Neuronal stem cell (in vitro differentiated cells): ENCODE measurements at regions not wholly inside any gene's neighbourhood (a gene's known extent, or its start where the extent isn't known, plus 50 kb on each side); places are given as distances from the start of the nearest gene placed in this dataset.

Experiments
- DNase-seq: peaks from one replicate; pipeline ENCODE4 v3.0.0-alpha.2; 2013; ENCODE audit warnings: low spot score
- H2AFZ ChIP-seq: one replicate; pipeline ENCODE4 v1.6.1; 2013; ENCODE audit warnings: mild to moderate bottlenecking, low read length, inconsistent platforms
- H2AK5ac ChIP-seq: 2 replicates; pipeline ENCODE4 v1.6.1; 2013; ENCODE audit warnings: low read depth, mild to moderate bottlenecking, inconsistent platforms, low read length, moderate library complexity, mixed read lengths
- H2BK120ac ChIP-seq: 2 replicates; pipeline ENCODE4 v1.6.1; 2013; ENCODE audit warnings: low read depth, mild to moderate bottlenecking, inconsistent platforms, low read length, moderate library complexity, mixed read lengths
- H2BK12ac ChIP-seq: one replicate; pipeline ENCODE4 v1.6.1; 2013; ENCODE audit warnings: low read length, inconsistent platforms
- H2BK15ac ChIP-seq: 2 replicates; pipeline ENCODE4 v1.6.1; 2013; ENCODE audit warnings: mild to moderate bottlenecking, low read length, inconsistent platforms, mixed read lengths
- H2BK5ac ChIP-seq: one replicate; pipeline ENCODE4 v1.6.1; 2013; ENCODE audit warnings: inconsistent platforms, mild to moderate bottlenecking, low read length, moderate library complexity
- H3K14ac ChIP-seq: one replicate; pipeline ENCODE4 v1.6.1; 2013; ENCODE audit warnings: low read length, inconsistent platforms
- H3K18ac ChIP-seq: 2 replicates; pipeline ENCODE4 v1.6.1; 2013; ENCODE audit warnings: low read length, inconsistent platforms
- H3K23ac ChIP-seq: 2 replicates; pipeline ENCODE4 v1.6.1; 2013; ENCODE audit warnings: low read depth, mild to moderate bottlenecking, mixed read lengths, low read length, inconsistent platforms; ENCODE audit not compliant: poor library complexity
- H3K27ac ChIP-seq: replicated peaks from 3 replicates; pipeline ENCODE4 v1.5.1; 2013; ENCODE audit warnings: low read length, inconsistent platforms
- H3K27me3 ChIP-seq, 3 experiments: 2 replicates each; pipeline ENCODE4 v1.6.1; 2013; ENCODE audit warnings: low read length in 3 of 3, mild to moderate bottlenecking in 2 of 3, inconsistent platforms in 1 of 3, low read depth in 1 of 3, mixed read lengths in 1 of 3, moderate library complexity in 1 of 3; ENCODE audit not compliant: control insufficient read depth in 3 of 3, insufficient read depth in 3 of 3
- H3K36me3 ChIP-seq, 2 donors: replicated peaks in 1 of 2; 2 replicates each; pipeline ENCODE4 v1.6.1; 2013; ENCODE audit warnings: low read length in 2 of 2; ENCODE audit not compliant: control insufficient read depth in 2 of 2, insufficient read depth in 2 of 2
- H3K4ac ChIP-seq: 2 replicates; pipeline ENCODE4 v1.6.1; 2013; ENCODE audit warnings: inconsistent platforms, mild to moderate bottlenecking, low read length, moderate library complexity
- H3K4me1 ChIP-seq, 2 donors: 1 replicate in 1 of 2; 2 replicates in 1 of 2; pipeline ENCODE4 v1.6.1; 2013; ENCODE audit warnings: low read length in 2 of 2, low read depth in 1 of 2; ENCODE audit not compliant: control insufficient read depth in 2 of 2, insufficient read depth in 1 of 2
- H3K4me2 ChIP-seq: one replicate; pipeline ENCODE4 v1.6.1; 2013; ENCODE audit warnings: mild to moderate bottlenecking, low read length, inconsistent platforms; ENCODE audit not compliant: insufficient read depth, poor library complexity, severe bottlenecking
- H3K4me3 ChIP-seq, 2 donors: 2 replicates each; pipeline ENCODE4 v1.5.1; 2013; ENCODE audit warnings: low read length in 2 of 2, mild to moderate bottlenecking in 2 of 2, inconsistent platforms in 1 of 2, moderate library complexity in 1 of 2
- H3K79me1 ChIP-seq: one replicate; pipeline ENCODE4 v1.6.1; 2013; ENCODE audit warnings: low read depth, mild to moderate bottlenecking, inconsistent platforms, low read length, moderate library complexity
- H3K9ac ChIP-seq: one replicate; pipeline ENCODE4 v1.6.1; 2013; ENCODE audit warnings: mild to moderate bottlenecking, low read depth, low read length, inconsistent platforms; ENCODE audit not compliant: poor library complexity
- H3K9me3 ChIP-seq, 2 donors: replicated peaks in 1 of 2; 2 replicates each; pipeline versions ENCODE3 to v1.6.1; 2013; ENCODE audit warnings: low read length in 2 of 2, mild to moderate bottlenecking in 2 of 2, inconsistent platforms in 1 of 2, low read depth in 1 of 2, mixed read lengths in 1 of 2, moderate library complexity in 1 of 2; ENCODE audit not compliant: control insufficient read depth in 2 of 2, insufficient read depth in 1 of 2
- H4K8ac ChIP-seq: one replicate; pipeline ENCODE4 v1.6.1; 2013; ENCODE audit warnings: low read depth, mild to moderate bottlenecking, inconsistent platforms, low read length, moderate library complexity
- H4K91ac ChIP-seq: one replicate; pipeline ENCODE4 v1.6.1; 2013; ENCODE audit warnings: low read length, low read depth, mild to moderate bottlenecking, inconsistent platforms; ENCODE audit not compliant: poor library complexity
- WGBS, 2 donors: extraction: QIAGEN DNeasy Blood & Tissue Kit; methylation state at CpG; one replicate each; pipeline ENCODE4 v1.1.7; 2013; ENCODE audit warnings: missing lambda C conversion rate in 2 of 2, mixed read lengths in 1 of 2; ENCODE audit not compliant: insufficient read length in 2 of 2, insufficient replicate concordance in 1 of 2; ENCODE audit errors: extremely low coverage in 2 of 2; 5-methylcytosine and 5-hydroxymethylcytosine counted together

GRCh38 chr14:101354726-101355125 is 206.6 kb upstream of the DIO3 start:
- Histone ChIP-seq H2AK5ac (no peak overlapping the region), H3K4me1 (peaks cover 0 to under 1% of the 10 kb centered on the region in 2 donors), H3K79me1 (no peaks in the 10 kb centered on the region), H3K4me2 (no peak overlapping the region), H4K8ac (no peak overlapping the region), H3K36me3 (no peaks in the 10 kb centered on the region), H3K27me3 (peaks cover 0 to 2% (median 0%) of the 10 kb centered on the region in 3 experiments), H3K9ac (no peak overlapping the region), H2BK5ac (no peak overlapping the region), H3K23ac (no peak overlapping the region), H2BK120ac (no peak overlapping the region), H3K14ac (no peak overlapping the region), H3K27ac (no peak overlapping the region), H2AFZ (no peak overlapping the region), H3K4ac (no peak overlapping the region), H3K9me3 (peaks cover 0 to 4% of the 10 kb centered on the region in 2 donors), H3K4me3 (no peak overlapping the region), H2BK12ac (no peak overlapping the region), H4K91ac (no peak overlapping the region), H2BK15ac (no peak overlapping the region), H3K18ac (no peak overlapping the region)
- no CpG with 5 or more reads among the region's 2 CpGs for WGBS, 2 donors
- DNase-seq: no peak

- Histone ChIP-seq H3K27me3 (peaks cover 0 to 2% (median 0%) of the 10 kb centered on the region in 3 experiments), H3K4me2 (no peak overlapping the region), H3K79me1 (no peaks in the 10 kb centered on the region), H3K18ac (no peak overlapping the region), H2BK12ac (no peak overlapping the region), H2BK5ac (no peak overlapping the region), H3K4me3 (no peak overlapping the region), H3K14ac (no peak overlapping the region), H3K9ac (no peak overlapping the region), H2AFZ (no peak overlapping the region), H4K8ac (no peak overlapping the region), H3K27ac (no peak overlapping the region), H2AK5ac (no peak overlapping the region), H4K91ac (no peak overlapping the region), H3K23ac (no peak overlapping the region), H3K4ac (no peak overlapping the region), H3K9me3 (peaks cover 0 to 4% of the 10 kb centered on the region in 2 donors), H2BK15ac (no peak overlapping the region), H2BK120ac (no peak overlapping the region), H3K36me3 (no peaks in the 10 kb centered on the region), H3K4me1 (peaks cover 0 to 4% of the 10 kb centered on the region in 2 donors)
- no CpG with 5 or more reads among the region's 5 CpGs for WGBS, 2 donors
- no peak for DNase-seq
These were observed 206.0 kb upstream of the DIO3 start for GRCh38 chr14:101355284-101355683.

GRCh38 chr14:101357038-101357437 is 204.3 kb upstream of the DIO3 start:
- H2BK120ac ChIP-seq: no peak overlapping the region
- H4K91ac ChIP-seq: no peak overlapping the region
- DNase-seq: no peak
- peaks cover 0 to 4% of the 10 kb centered on the region in 2 donors for H3K9me3 ChIP-seq
- no peak overlapping the region for H2BK15ac ChIP-seq
- no CpG with 5 or more reads among the region's 12 CpGs for WGBS, 2 donors
- H2AK5ac ChIP-seq: no peak overlapping the region
- H3K4me3 ChIP-seq: no peak overlapping the region
- no peaks in the 10 kb centered on the region for H3K36me3 ChIP-seq
- H2AFZ ChIP-seq: no peak overlapping the region
- peaks cover 0 to 7% of the 10 kb centered on the region in 2 donors for H3K4me1 ChIP-seq
- no peak overlapping the region for H3K4ac ChIP-seq
- H3K14ac ChIP-seq: no peak overlapping the region
- H3K23ac ChIP-seq: no peak overlapping the region
- no peak overlapping the region for H2BK12ac ChIP-seq
- H3K79me1 ChIP-seq: peaks cover 2% of the 10 kb centered on the region
- H2BK5ac ChIP-seq: no peak overlapping the region
- H3K9ac ChIP-seq: no peak overlapping the region
- H3K4me2 ChIP-seq: no peak overlapping the region
- no peaks in the 10 kb centered on the region for H3K27me3 ChIP-seq
- no peak overlapping the region for H3K27ac ChIP-seq
- H3K18ac ChIP-seq: no peak overlapping the region
- H4K8ac ChIP-seq: no peak overlapping the region

GRCh38 chr14:101357559-101358319 is 203.6 kb upstream of the DIO3 start:
- H3K18ac ChIP-seq: no peak overlapping the region
- H3K27me3 ChIP-seq: no peaks in the 10 kb centered on the region
- H3K9me3 ChIP-seq: peaks cover 0 to 4% of the 10 kb centered on the region in 2 donors
- H3K4me1 ChIP-seq: peaks cover 0 to 7% of the 10 kb centered on the region in 2 donors
- no peak overlapping the region for H3K27ac ChIP-seq
- H2BK120ac ChIP-seq: no peak overlapping the region
- no peaks in the 10 kb centered on the region for H3K36me3 ChIP-seq
- no peak overlapping the region for H3K9ac ChIP-seq
- H4K8ac ChIP-seq: no peak overlapping the region
- no CpG with 5 or more reads among the region's 10 CpGs for WGBS, 2 donors
- no peak overlapping the region for H2AFZ ChIP-seq
- no peak overlapping the region for H2AK5ac ChIP-seq
- peaks cover 2% of the 10 kb centered on the region for H3K79me1 ChIP-seq
- no peak for DNase-seq
- H4K91ac ChIP-seq: no peak overlapping the region
- H3K14ac ChIP-seq: no peak overlapping the region
- H2BK12ac ChIP-seq: no peak overlapping the region
- no peak overlapping the region for H3K4me3 ChIP-seq
- no peak overlapping the region for H2BK5ac ChIP-seq
- H3K4ac ChIP-seq: no peak overlapping the region
- no peak overlapping the region for H2BK15ac ChIP-seq
- H3K23ac ChIP-seq: no peak overlapping the region
- no peak overlapping the region for H3K4me2 ChIP-seq
